HEK293 (cell line): ENCODE measurements at regions not wholly inside any gene's neighbourhood (a gene's known extent, or its start where the extent isn't known, plus 50 kb on each side); places are given as distances from the start of the nearest gene placed in this dataset.

ENCODE experiments used
- CTCF ChIA-PET: fragments of 350-600 bp; formaldehyde crosslinking; extraction: SDS; loops from one replicate; lab custom pipeline; 2021; ENCODE audit warnings: antibody characterized with exemption; lab: Yijun Ruan, JAX
- POLR2A ChIA-PET: fragments of 300-600 bp; formaldehyde crosslinking; extraction: SDS; loops from one replicate; lab custom pipeline; 2020; ENCODE audit warnings: antibody characterized with exemption, inconsistent platforms; lab: Yijun Ruan, JAX
- H3K27ac ChIP-seq: fragments of 200-500 bp; sonication (Bioruptor generic); 2 replicates; pipeline ENCODE4 v1.5.1; 2014; ENCODE audit warnings: low read depth, low read length, control low read depth, inconsistent platforms; ENCODE audit errors: extremely low read depth
- H3K36me3 ChIP-seq, 2 experiments: fragments of 200-500 bp in 1 of 2; sonication (Bioruptor generic) in 1 of 2; 1 replicate in 1 of 2; 2 replicates in 1 of 2; pipeline ENCODE4 v1.5.1; 2014 to 2017; ENCODE audit warnings: inconsistent platforms in 2 of 2, low read length in 2 of 2; ENCODE audit not compliant: control insufficient read depth in 2 of 2, insufficient read depth in 1 of 2
- H3K4me1 ChIP-seq: fragments of 200-500 bp; sonication (Bioruptor generic); 2 replicates; pipeline ENCODE4 v1.5.1; 2014; ENCODE audit warnings: mild to moderate bottlenecking, low read length, inconsistent platforms; ENCODE audit not compliant: control insufficient read depth, insufficient read depth
- H3K4me3 ChIP-seq: 2 replicates; pipeline ENCODE4 v1.5.1; 2011; ENCODE audit warnings: low read depth, mild to moderate bottlenecking, control low read depth, low read length, moderate library complexity
- H3K9me3 ChIP-seq: fragments of 200-500 bp; sonication (Bioruptor generic); 2 replicates; pipeline ENCODE4 v1.5.1; 2014; ENCODE audit warnings: low read depth, low read length, inconsistent platforms; ENCODE audit not compliant: control insufficient read depth, insufficient read depth
- KLF16 ChIP-seq: fragments of 450-650 bp; formaldehyde crosslinking; IDR thresholded peaks from 2 replicates; pipeline ENCODE4 v1.5.1; 2017; ENCODE audit warnings: missing biosample characterization, missing genetic modification characterization
- ZBTB7A ChIP-seq: fragments of 450-650 bp; formaldehyde crosslinking; IDR thresholded peaks from 2 replicates; pipeline ENCODE4 v1.5.1; 2016; ENCODE audit warnings: low read depth, missing biosample characterization, missing genetic modification characterization
- ZNF121 ChIP-seq: fragments of 450-650 bp; formaldehyde crosslinking; IDR thresholded peaks from 2 replicates; pipeline ENCODE4 v1.5.1; 2016; ENCODE audit warnings: missing biosample characterization, missing genetic modification characterization
- ZNF324 ChIP-seq: fragments of 450-650 bp; formaldehyde crosslinking; IDR thresholded peaks from 2 replicates; pipeline ENCODE4 v1.5.1; 2016; ENCODE audit warnings: missing biosample characterization, missing genetic modification characterization
- ZNF394 ChIP-seq: fragments of 450-650 bp; formaldehyde crosslinking; IDR thresholded peaks from 2 replicates; pipeline ENCODE4 v1.5.1; 2016; ENCODE audit warnings: missing biosample characterization, missing genetic modification characterization, mild to moderate bottlenecking, moderate library complexity, borderline replicate concordance
- ZNF654 ChIP-seq: fragments of 450-650 bp; formaldehyde crosslinking; IDR thresholded peaks from 2 replicates; pipeline ENCODE4 v1.5.1; 2016; ENCODE audit warnings: low read depth, missing biosample characterization, missing genetic modification characterization
- ZNF776 ChIP-seq: fragments of 450-650 bp; formaldehyde crosslinking; IDR thresholded peaks from 2 replicates; pipeline ENCODE4 v1.5.0; 2017; ENCODE audit warnings: missing biosample characterization, missing genetic modification characterization, borderline replicate concordance
- ZNF777 ChIP-seq: fragments of 450-650 bp; formaldehyde crosslinking; IDR thresholded peaks from 2 replicates; pipeline ENCODE4 v1.5.1; 2017; ENCODE audit warnings: missing biosample characterization, missing genetic modification characterization, borderline replicate concordance
- ZNF785 ChIP-seq: fragments of 450-650 bp; formaldehyde crosslinking; IDR thresholded peaks from 2 replicates; pipeline ENCODE4 v1.5.1; 2016; ENCODE audit warnings: missing biosample characterization, missing genetic modification characterization
- ZNF837 ChIP-seq: fragments of 450-650 bp; formaldehyde crosslinking; IDR thresholded peaks from 2 replicates; pipeline ENCODE4 v1.5.1; 2016; ENCODE audit warnings: missing biosample characterization, missing genetic modification characterization
- TF ChIP-seq, protein P1 (sequence below): fragments of 450-650 bp; formaldehyde crosslinking; IDR thresholded peaks from 2 replicates; pipeline ENCODE4 v1.5.1; 2017; ENCODE audit warnings: missing biosample characterization, missing genetic modification characterization
- TF ChIP-seq, protein P2 (sequence below): fragments of 450-650 bp; formaldehyde crosslinking; IDR thresholded peaks from 2 replicates; pipeline ENCODE4; 2016; ENCODE audit warnings: missing biosample characterization, missing genetic modification characterization
- TF ChIP-seq, protein P3 (sequence below): fragments of 450-650 bp; formaldehyde crosslinking; IDR thresholded peaks from 2 replicates; pipeline ENCODE4 v1.5.1; 2016; ENCODE audit warnings: missing biosample characterization, missing genetic modification characterization
- TF ChIP-seq, protein P4 (sequence below): fragments of 450-650 bp; formaldehyde crosslinking; IDR thresholded peaks from 2 replicates; pipeline ENCODE4 v1.5.1; 2016; ENCODE audit warnings: missing biosample characterization, missing genetic modification characterization

DNA sequence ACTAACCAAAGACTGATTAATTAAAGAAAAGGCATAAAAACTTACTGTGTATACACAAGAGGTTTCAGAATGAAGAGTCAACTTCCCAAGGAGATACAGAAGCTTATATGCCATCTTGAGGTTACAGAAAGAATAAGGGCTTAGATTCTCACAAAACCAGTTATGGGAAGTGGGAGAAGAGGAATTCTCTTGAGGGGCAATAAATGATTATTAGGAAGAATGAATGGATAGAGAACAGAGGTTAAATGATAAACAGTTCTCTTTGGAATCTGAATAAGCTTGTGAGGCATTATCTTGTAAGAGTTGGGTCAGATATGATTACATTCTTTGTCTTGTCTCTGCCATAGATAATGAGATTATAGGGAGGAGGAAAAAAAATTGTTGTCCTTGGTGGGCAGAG, 126.7 kb upstream of the SPATA16 start:
- no peaks in the 10 kb centered on the region for H3K9me3 ChIP-seq
- no peak overlapping the region for H3K4me3 ChIP-seq
- POLR2A ChIA-PET = no interaction called here
- no peak for TF ChIP-seq ZNF776 (tag by site-specific recombination)
- TF ChIP-seq KLF16 = no peak
- TF ChIP-seq, protein P1, sequence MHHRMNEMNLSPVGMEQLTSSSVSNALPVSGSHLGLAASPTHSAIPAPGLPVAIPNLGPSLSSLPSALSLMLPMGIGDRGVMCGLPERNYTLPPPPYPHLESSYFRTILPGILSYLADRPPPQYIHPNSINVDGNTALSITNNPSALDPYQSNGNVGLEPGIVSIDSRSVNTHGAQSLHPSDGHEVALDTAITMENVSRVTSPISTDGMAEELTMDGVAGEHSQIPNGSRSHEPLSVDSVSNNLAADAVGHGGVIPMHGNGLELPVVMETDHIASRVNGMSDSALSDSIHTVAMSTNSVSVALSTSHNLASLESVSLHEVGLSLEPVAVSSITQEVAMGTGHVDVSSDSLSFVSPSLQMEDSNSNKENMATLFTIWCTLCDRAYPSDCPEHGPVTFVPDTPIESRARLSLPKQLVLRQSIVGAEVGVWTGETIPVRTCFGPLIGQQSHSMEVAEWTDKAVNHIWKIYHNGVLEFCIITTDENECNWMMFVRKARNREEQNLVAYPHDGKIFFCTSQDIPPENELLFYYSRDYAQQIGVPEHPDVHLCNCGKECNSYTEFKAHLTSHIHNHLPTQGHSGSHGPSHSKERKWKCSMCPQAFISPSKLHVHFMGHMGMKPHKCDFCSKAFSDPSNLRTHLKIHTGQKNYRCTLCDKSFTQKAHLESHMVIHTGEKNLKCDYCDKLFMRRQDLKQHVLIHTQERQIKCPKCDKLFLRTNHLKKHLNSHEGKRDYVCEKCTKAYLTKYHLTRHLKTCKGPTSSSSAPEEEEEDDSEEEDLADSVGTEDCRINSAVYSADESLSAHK (tag by site-specific recombination) = no peak
- TF ChIP-seq, protein P2, sequence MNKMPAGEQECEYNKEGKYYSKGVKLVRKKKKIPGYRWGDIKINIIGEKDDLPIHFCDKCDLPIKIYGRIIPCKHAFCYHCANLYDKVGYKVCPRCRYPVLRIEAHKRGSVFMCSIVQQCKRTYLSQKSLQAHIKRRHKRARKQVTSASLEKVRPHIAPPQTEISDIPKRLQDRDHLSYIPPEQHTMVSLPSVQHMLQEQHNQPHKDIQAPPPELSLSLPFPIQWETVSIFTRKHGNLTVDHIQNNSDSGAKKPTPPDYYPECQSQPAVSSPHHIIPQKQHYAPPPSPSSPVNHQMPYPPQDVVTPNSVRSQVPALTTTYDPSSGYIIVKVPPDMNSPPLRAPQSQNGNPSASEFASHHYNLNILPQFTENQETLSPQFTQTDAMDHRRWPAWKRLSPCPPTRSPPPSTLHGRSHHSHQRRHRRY (tag by site-specific recombination) = no peak
- TF ChIP-seq, protein P3, sequence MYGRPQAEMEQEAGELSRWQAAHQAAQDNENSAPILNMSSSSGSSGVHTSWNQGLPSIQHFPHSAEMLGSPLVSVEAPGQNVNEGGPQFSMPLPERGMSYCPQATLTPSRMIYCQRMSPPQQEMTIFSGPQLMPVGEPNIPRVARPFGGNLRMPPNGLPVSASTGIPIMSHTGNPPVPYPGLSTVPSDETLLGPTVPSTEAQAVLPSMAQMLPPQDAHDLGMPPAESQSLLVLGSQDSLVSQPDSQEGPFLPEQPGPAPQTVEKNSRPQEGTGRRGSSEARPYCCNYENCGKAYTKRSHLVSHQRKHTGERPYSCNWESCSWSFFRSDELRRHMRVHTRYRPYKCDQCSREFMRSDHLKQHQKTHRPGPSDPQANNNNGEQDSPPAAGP (tag by site-specific recombination) = no peak
- no peak overlapping the region for H3K27ac ChIP-seq
- CTCF ChIA-PET = no interaction called here
- no peaks in the 10 kb centered on the region for H3K36me3 ChIP-seq
- no peaks in the 10 kb centered on the region for H3K4me1 ChIP-seq

DNA sequence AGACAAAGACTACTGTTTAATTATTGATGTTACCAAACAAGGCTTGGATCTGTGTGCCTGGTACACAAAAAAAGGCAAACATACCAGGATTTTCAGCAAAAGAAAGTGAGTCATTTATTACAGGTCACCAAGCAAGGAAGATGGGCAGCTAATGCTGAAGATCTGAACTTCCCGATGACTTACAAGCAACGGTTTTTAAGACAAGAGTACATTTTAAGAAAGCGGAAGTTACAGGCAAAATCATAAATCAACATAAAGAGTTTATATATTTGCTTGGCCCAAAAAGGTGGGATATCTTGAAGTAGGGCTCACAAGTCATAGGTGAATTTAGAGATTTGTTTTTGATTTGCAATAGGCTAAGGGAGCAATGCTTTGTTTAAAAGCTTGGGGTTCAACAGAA, 125.4 kb upstream of the SPATA16 start:
- no peaks in the 10 kb centered on the region for H3K9me3 ChIP-seq
- ChIA-PET CTCF (no interaction called here), POLR2A (no interaction called here)
- no peaks in the 10 kb centered on the region for H3K36me3 ChIP-seq
- no peak overlapping the region for H3K27ac ChIP-seq
- TF ChIP-seq ZNF837 (tag by site-specific recombination) (no peak), ZNF654 (no peak), ZNF324 (no peak), ZNF394 (tag by site-specific recombination) (no peak)
- H3K4me1 ChIP-seq = no peaks in the 10 kb centered on the region
- H3K4me3 ChIP-seq = no peak overlapping the region

DNA sequence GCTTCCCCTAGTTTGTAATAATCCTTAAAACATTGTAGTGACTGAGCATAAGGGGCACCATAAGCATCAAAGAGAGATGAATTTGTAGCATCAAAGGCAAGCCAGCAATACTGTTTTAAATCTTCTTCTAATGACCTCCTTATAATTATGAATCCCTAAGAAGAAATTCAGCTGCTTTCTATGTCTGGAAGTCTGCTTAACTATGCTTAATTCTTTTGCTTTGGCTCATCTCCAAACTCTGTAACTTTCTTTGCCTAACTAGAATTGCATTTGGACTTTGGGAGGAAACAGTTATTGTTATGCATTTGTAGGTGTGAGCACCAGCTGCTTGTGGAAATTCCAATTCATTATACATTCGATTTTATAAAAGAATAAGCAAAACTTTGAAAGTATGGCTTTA, 117.7 kb upstream of the SPATA16 start:
- Histone ChIP-seq H3K36me3 (no peaks in the 10 kb centered on the region), H3K4me1 (no peaks in the 10 kb centered on the region), H3K4me3 (no peak overlapping the region)
- POLR2A ChIA-PET = no interaction called here
- TF ChIP-seq ZNF837 (tag by site-specific recombination) (no peak), ZNF121 (no peak), ZNF777 (no peak), ZNF785 (tag by site-specific recombination) (no peak), ZBTB7A (tag by site-specific recombination) (no peak)
- TF ChIP-seq, protein P4, sequence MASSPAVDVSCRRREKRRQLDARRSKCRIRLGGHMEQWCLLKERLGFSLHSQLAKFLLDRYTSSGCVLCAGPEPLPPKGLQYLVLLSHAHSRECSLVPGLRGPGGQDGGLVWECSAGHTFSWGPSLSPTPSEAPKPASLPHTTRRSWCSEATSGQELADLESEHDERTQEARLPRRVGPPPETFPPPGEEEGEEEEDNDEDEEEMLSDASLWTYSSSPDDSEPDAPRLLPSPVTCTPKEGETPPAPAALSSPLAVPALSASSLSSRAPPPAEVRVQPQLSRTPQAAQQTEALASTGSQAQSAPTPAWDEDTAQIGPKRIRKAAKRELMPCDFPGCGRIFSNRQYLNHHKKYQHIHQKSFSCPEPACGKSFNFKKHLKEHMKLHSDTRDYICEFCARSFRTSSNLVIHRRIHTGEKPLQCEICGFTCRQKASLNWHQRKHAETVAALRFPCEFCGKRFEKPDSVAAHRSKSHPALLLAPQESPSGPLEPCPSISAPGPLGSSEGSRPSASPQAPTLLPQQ (tag by site-specific recombination) = no peak
- TF ChIP-seq, all 188 proteins: peak for 0
- H3K9me3 ChIP-seq = no peaks in the 10 kb centered on the region
- H3K27ac ChIP-seq = no peak overlapping the region
- CTCF ChIA-PET = no interaction called here
